ENCODE measurements at regions not wholly inside any gene's neighbourhood (a gene's known extent, or its start where the extent isn't known, plus 50 kb on each side); places are given as distances from the start of the nearest gene placed in this dataset.

GRCh38 chr2:8515864-8516533, 165.9 kb upstream of the ID2 start:
- Histone ChIP-seq H3K27me3 (no peaks in the 10 kb centered on the region), H3K4me1 (peaks cover 74 to 98% (median 86%) of the 10 kb centered on the region in 10 experiments), H3K4me2 (peak overlapping the region; percentile 57 to 83 (median 71)), H3K4me3 (no peak overlapping the region), H4K20me1 (no peaks in the 10 kb centered on the region), H3K27ac (peak overlapping the region; percentile 15 to 84 (median 69); a peak in 19 of 22 replicates), H3K9me3 (replicated peaks in 1 of 11) (peaks cover 0 to 25% (median 13%) of the 10 kb centered on the region in 11 experiments; a peak in 19 of 22 replicates), H3K9ac (peak overlapping the region in 1 of 11 experiments; percentile 6; a peak in 2 of 22 replicates), H3K36me3 (no peaks in the 10 kb centered on the region)
- TF ChIP-seq Cebpa-rat (IDR thresholded peaks at IDR 0.05), result no peak

GRCh38 chr2:8517850-8518498, 163.9 kb upstream of the ID2 start:
- H3K4me2 ChIP-seq, result peak overlapping the region; percentile 53 to 90 (median 69)
- H3K27ac ChIP-seq, result peak overlapping the region in 6 of 11 experiments; percentile 20 to 52 (median 36); a peak in 8 of 22 replicates
- H3K9me3 ChIP-seq (replicated peaks in 1 of 11), result peaks cover 0 to 19% (median 13%) of the 10 kb centered on the region in 11 experiments; a peak in 19 of 22 replicates
- peaks cover 88 to 98% (median 94%) of the 10 kb centered on the region in 10 experiments for H3K4me1 ChIP-seq
- H3K27me3 ChIP-seq, result no peaks in the 10 kb centered on the region
- peak overlapping the region in 2 of 11 experiments; percentile 6 to 30; a peak in 4 of 22 replicates for H3K9ac ChIP-seq
- TF ChIP-seq Cebpa-rat (IDR thresholded peaks at IDR 0.05), result peak in 2 of 11 experiments; percentile 26 to 52; a peak in 2 of 22 replicates
- H4K20me1 ChIP-seq, result no peaks in the 10 kb centered on the region
- H3K36me3 ChIP-seq, result no peaks in the 10 kb centered on the region
- H3K4me3 ChIP-seq, result no peak overlapping the region; a peak in 1 of 20 replicates

GRCh38 chr2:8518979-8519668, 162.7 kb upstream of the ID2 start:
- no peaks in the 10 kb centered on the region for H3K36me3 ChIP-seq
- H3K27ac ChIP-seq, result peak overlapping the region in 7 of 11 experiments; percentile 20 to 52 (median 38); a peak in 10 of 22 replicates
- no peaks in the 10 kb centered on the region for H3K27me3 ChIP-seq
- H3K4me1 ChIP-seq, result peaks cover 92 to 100% (median 96%) of the 10 kb centered on the region in 10 experiments
- 0 out of 22 replicates have a peak overlapping the region, but pooled peaks of 1 of the 11 experiments have one; percentile 6 for H3K9ac ChIP-seq
- peaks cover 0 to 8% (median 3%) of the 10 kb centered on the region in 11 experiments; a peak in 19 of 22 replicates for H3K9me3 ChIP-seq (replicated peaks in 1 of 11)
- no peak for TF ChIP-seq Cebpa-rat (IDR thresholded peaks at IDR 0.05)
- no peak overlapping the region for H3K4me3 ChIP-seq
- H3K4me2 ChIP-seq, result peak overlapping the region; percentile 28 to 90 (median 69)
- H4K20me1 ChIP-seq, result no peaks in the 10 kb centered on the region

GRCh38 chr2:8520791-8521344, 161.0 kb upstream of the ID2 start:
- no peak overlapping the region for H3K4me3 ChIP-seq

GRCh38 chr2:8522687-8523086, 159.2 kb upstream of the ID2 start:
- Histone ChIP-seq H3K27me3 (no peaks in the 10 kb centered on the region), H3K4me1 (peaks cover 91 to 100% (median 97%) of the 10 kb centered on the region in 10 experiments), H3K27ac (peak overlapping the region in 6 of 11 experiments; percentile 13 to 50 (median 36); a peak in 9 of 22 replicates)

More at GRCh38 chr2:8520791-8521344, 161.0 kb upstream of the ID2 start:
- no peaks in the 10 kb centered on the region for H3K27me3 ChIP-seq
- peak overlapping the region in 9 of 11 experiments; percentile 15 to 53 (median 44); a peak in 12 of 22 replicates for H3K27ac ChIP-seq
- H3K4me1 ChIP-seq, result peaks cover 91 to 100% (median 97%) of the 10 kb centered on the region in 10 experiments
- no peak for TF ChIP-seq Cebpa-rat (IDR thresholded peaks at IDR 0.05)
- H3K9me3 ChIP-seq (replicated peaks in 1 of 11), result 0 out of 22 replicates have a peak, but pooled peaks cover 0 to 4% (median 0%) of the 10 kb centered on the region in 11 experiments
- peak overlapping the region; percentile 35 to 90 (median 56); a peak in 21 of 22 replicates for H3K4me2 ChIP-seq
- no peak overlapping the region; a peak in 1 of 22 replicates for H3K9ac ChIP-seq
- no peaks in the 10 kb centered on the region for H4K20me1 ChIP-seq
- no peaks in the 10 kb centered on the region for H3K36me3 ChIP-seq

GRCh38 chr2:8524388-8524787, 157.5 kb upstream of the ID2 start:
- Histone ChIP-seq H3K4me2 (peak overlapping the region in 10 of 11 experiments; percentile 69 to 88 (median 78); a peak in 20 of 22 replicates), H3K4me1 (peaks cover 91 to 100% (median 97%) of the 10 kb centered on the region in 10 experiments), H3K9ac (no peak overlapping the region), H4K20me1 (no peaks in the 10 kb centered on the region), H3K9me3 (replicated peaks in 1 of 11) (0 out of 22 replicates have a peak, but pooled peaks cover 0 to 4% (median 0%) of the 10 kb centered on the region in 11 experiments), H3K36me3 (no peaks in the 10 kb centered on the region), H3K4me3 (no peak overlapping the region), H3K27me3 (no peaks in the 10 kb centered on the region), H3K27ac (peak overlapping the region in 7 of 11 experiments; percentile 3 to 64 (median 27); a peak in 6 of 22 replicates)
- no peak for TF ChIP-seq Cebpa-rat (IDR thresholded peaks at IDR 0.05)

More at GRCh38 chr2:8522687-8523086, 159.2 kb upstream of the ID2 start:
- H3K9ac ChIP-seq, result no peak overlapping the region
- H3K9me3 ChIP-seq (replicated peaks in 1 of 11), result 0 out of 22 replicates have a peak, but pooled peaks cover 0 to 4% (median 0%) of the 10 kb centered on the region in 11 experiments
- no peak overlapping the region for H3K4me3 ChIP-seq
- H4K20me1 ChIP-seq, result no peaks in the 10 kb centered on the region
- H3K4me2 ChIP-seq, result peak overlapping the region; percentile 69 to 90 (median 75)
- no peak for TF ChIP-seq Cebpa-rat (IDR thresholded peaks at IDR 0.05)
- no peaks in the 10 kb centered on the region for H3K36me3 ChIP-seq

- Histone ChIP-seq H3K27me3 (no peaks in the 10 kb centered on the region), H4K20me1 (no peaks in the 10 kb centered on the region), H3K4me1 (peaks cover 90 to 100% (median 97%) of the 10 kb centered on the region in 10 experiments), H3K9ac (no peak overlapping the region), H3K36me3 (no peaks in the 10 kb centered on the region), H3K4me3 (no peak overlapping the region), H3K9me3 (replicated peaks in 1 of 11) (0 out of 22 replicates have a peak, but pooled peaks cover 0 to 4% (median 0%) of the 10 kb centered on the region in 11 experiments), H3K4me2 (peak overlapping the region; percentile 69 to 88 (median 77)), H3K27ac (peak overlapping the region in 8 of 11 experiments; percentile 3 to 64 (median 40); a peak in 9 of 22 replicates)
- TF ChIP-seq Cebpa-rat (IDR thresholded peaks at IDR 0.05), result no peak; a peak in 1 of 22 replicates
Measured at GRCh38 chr2:8524823-8525222, 157.0 kb upstream of the ID2 start.

GRCh38 chr2:8525236-8525581, 156.6 kb upstream of the ID2 start:
- TF ChIP-seq Cebpa-rat (IDR thresholded peaks at IDR 0.05), result no peak
- H4K20me1 ChIP-seq, result no peaks in the 10 kb centered on the region
- H3K9me3 ChIP-seq (replicated peaks in 1 of 11), result peaks cover 0 to 4% (median 0%) of the 10 kb centered on the region in 11 experiments; a peak in 1 of 22 replicates
- no peaks in the 10 kb centered on the region for H3K36me3 ChIP-seq
- peaks cover 90 to 100% (median 97%) of the 10 kb centered on the region in 10 experiments for H3K4me1 ChIP-seq
- H3K27me3 ChIP-seq, result no peaks in the 10 kb centered on the region
- peak overlapping the region in 8 of 11 experiments; percentile 27 to 64 (median 50); a peak in 12 of 22 replicates for H3K27ac ChIP-seq
- H3K4me2 ChIP-seq, result peak overlapping the region; percentile 69 to 88 (median 77)
- peak overlapping the region in 1 of 11 experiments; percentile 6; a peak in 1 of 22 replicates for H3K9ac ChIP-seq
- no peak overlapping the region for H3K4me3 ChIP-seq

All from BLaER1 treated with 17β-estradiol and CSF1 and Interleukin-3, amounts not matched to agents 10 nM and 100 nM (cell line).